Naive thymus-derived CD4-positive, alpha-beta T cell (primary cell): ENCODE measurements at regions not wholly inside any gene's neighbourhood (a gene's known extent, or its start where the extent isn't known, plus 50 kb on each side); places are given as distances from the start of the nearest gene placed in this dataset.
A peak's percentile ranks its signal among the peaks of the same experiment; 100 is the strongest.
"Not testable (repeated sequence)": the region's sequence is repeated elsewhere in the genome, so short reads cannot be mapped to it uniquely, and the experiment has no call there.

Source experiments
- ATAC-seq: fragments of 150-1000 bp; cut with Tn5 transposase; 2 replicates; pipeline ENCODE4 v1.10.0; 2021; ENCODE audit warnings: mild to moderate bottlenecking, moderate library complexity
- CTCF ChIA-PET: fragments of 350-600 bp; sonication (Branson Sonifier 250); formaldehyde crosslinking; loops from one replicate; lab custom pipeline; 2021; ENCODE audit warnings: antibody characterized with exemption; lab: Charles Lee
- POLR2A ChIA-PET: fragments of 350-600 bp; sonication (Branson Sonifier 250); formaldehyde crosslinking; loops from one replicate; lab custom pipeline; 2021; ENCODE audit warnings: antibody characterized with exemption, inconsistent platforms; lab: Charles Lee
- DNase-seq, 9 donors: peaks; one replicate each; pipeline versions ENCODE4 v3.0.0 to v3.0.0-alpha.2; 2020 to 2022; ENCODE audit warnings: mixed read lengths in 1 of 9
- H3K27ac ChIP-seq: one replicate; pipeline ENCODE4 v1.7.0; 2013; ENCODE audit warnings: mild to moderate bottlenecking, low read depth, low read length, moderate library complexity
- H3K27me3 ChIP-seq, 2 donors: one replicate each; pipeline ENCODE4 v1.7.0; 2013; ENCODE audit warnings: low read length in 2 of 2, mild to moderate bottlenecking in 2 of 2, moderate library complexity in 2 of 2; ENCODE audit not compliant: control insufficient read depth in 2 of 2, insufficient read depth in 2 of 2
- H3K36me3 ChIP-seq, 3 experiments: 1 replicate in 2 of 3; 2 replicates in 1 of 3; pipeline ENCODE4 v1.7.0; 2013; ENCODE audit warnings: low read length in 3 of 3, mild to moderate bottlenecking in 3 of 3, moderate library complexity in 1 of 3; ENCODE audit not compliant: insufficient read depth in 3 of 3, control insufficient read depth in 2 of 3
- H3K4me1 ChIP-seq, 2 donors: one replicate each; pipeline ENCODE4 v1.7.0; 2013; ENCODE audit warnings: low read length in 2 of 2, mild to moderate bottlenecking in 2 of 2, moderate library complexity in 1 of 2; ENCODE audit not compliant: control insufficient read depth in 2 of 2, insufficient read depth in 2 of 2
- H3K4me3 ChIP-seq: 2 replicates; pipeline ENCODE4 v1.7.0; 2013; ENCODE audit warnings: mild to moderate bottlenecking, low read length
- H3K9me3 ChIP-seq, 3 experiments: 1 replicate in 2 of 3; 2 replicates in 1 of 3; pipeline ENCODE4 v1.7.0; 2013; ENCODE audit warnings: low read length in 3 of 3; ENCODE audit not compliant: control insufficient read depth in 2 of 3
- H3K27ac Mint-ChIP-seq, 9 donors: one replicate each; pipeline ENCODE4 v1.8.0; 2020 to 2022; ENCODE audit warnings: mixed read lengths in 9 of 9, mild to moderate bottlenecking in 8 of 9, moderate library complexity in 5 of 9, inconsistent platforms in 2 of 9
- H3K27me3 Mint-ChIP-seq, 5 donors: one replicate each; pipeline ENCODE4 v1.8.0; 2021 to 2022; ENCODE audit warnings: mixed read lengths in 5 of 5, mild to moderate bottlenecking in 1 of 5
- H3K36me3 Mint-ChIP-seq, 5 donors: one replicate each; pipeline ENCODE4 v1.8.0; 2020 to 2022; ENCODE audit warnings: mixed read lengths in 5 of 5, mild to moderate bottlenecking in 3 of 5, inconsistent platforms in 1 of 5
- H3K4me1 Mint-ChIP-seq, 7 donors: one replicate each; pipeline ENCODE4 v1.8.0; 2020 to 2022; ENCODE audit warnings: mixed read lengths in 7 of 7, mild to moderate bottlenecking in 3 of 7, inconsistent platforms in 1 of 7
- H3K4me3 Mint-ChIP-seq, 10 donors: one replicate each; pipeline ENCODE4 v1.8.0; 2020 to 2022; ENCODE audit warnings: mild to moderate bottlenecking in 10 of 10, mixed read lengths in 10 of 10, moderate library complexity in 6 of 10, inconsistent platforms in 2 of 10
- H3K9me3 Mint-ChIP-seq, 11 donors: one replicate each; pipeline ENCODE4 v1.8.0; 2020 to 2022; ENCODE audit warnings: mixed read lengths in 11 of 11, mild to moderate bottlenecking in 4 of 11, inconsistent platforms in 1 of 11, moderate library complexity in 1 of 11
- intact Hi-C, 2 donors: fragments of 100-400 bp; cut with micrococcal nuclease; formaldehyde crosslinking; loops; one replicate each; pipeline ENCODE4 v1.15.1; 2023

DNA sequence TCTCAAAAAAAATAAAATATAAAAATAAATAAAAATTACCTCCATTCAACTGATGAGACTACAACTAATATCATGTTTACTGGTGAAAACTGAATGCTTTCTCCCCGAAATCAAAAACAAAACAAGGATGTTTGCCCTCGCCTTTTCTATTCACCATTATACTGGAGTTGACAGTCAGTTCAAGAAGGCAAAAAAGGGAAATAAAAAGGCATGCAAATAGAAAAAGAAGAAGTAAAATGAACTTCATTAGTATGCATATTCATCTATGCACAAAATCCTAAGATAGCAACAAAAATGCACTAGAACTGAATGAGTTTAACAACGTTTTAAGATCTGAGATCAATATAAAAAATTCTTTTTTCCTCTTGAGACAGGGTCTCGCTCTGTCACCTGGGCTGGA, 72.7 kb upstream of the FAM174B start:
- H3K4me1 Mint-ChIP-seq: peaks cover 4 to 20% (median 10%) of the 10 kb centered on the region in 7 donors
- intact Hi-C loops: no loop called here
- Histone ChIP-seq H3K36me3 (no peaks in the 10 kb centered on the region), H3K9me3 (no peaks in the 10 kb centered on the region), H3K27me3 (no peaks in the 10 kb centered on the region), H3K27ac (no peak overlapping the region), H3K4me3 (no peak overlapping the region), H3K4me1 (peaks cover 0 to 5% of the 10 kb centered on the region in 2 donors)
- H3K4me3 Mint-ChIP-seq: no peak overlapping the region
- H3K36me3 Mint-ChIP-seq: peaks cover 0 to 2% (median 0%) of the 10 kb centered on the region in 5 donors
- peaks cover 0 to 17% (median 5%) of the 10 kb centered on the region in 5 donors for H3K27me3 Mint-ChIP-seq
- CTCF ChIA-PET: no interaction called here
- H3K27ac Mint-ChIP-seq: no peak overlapping the region
- no peak for ATAC-seq
- H3K9me3 Mint-ChIP-seq: peaks cover 0 to 3% (median 0%) of the 10 kb centered on the region in 11 donors
- POLR2A ChIA-PET: no interaction called here
- no peak for DNase-seq

DNA sequence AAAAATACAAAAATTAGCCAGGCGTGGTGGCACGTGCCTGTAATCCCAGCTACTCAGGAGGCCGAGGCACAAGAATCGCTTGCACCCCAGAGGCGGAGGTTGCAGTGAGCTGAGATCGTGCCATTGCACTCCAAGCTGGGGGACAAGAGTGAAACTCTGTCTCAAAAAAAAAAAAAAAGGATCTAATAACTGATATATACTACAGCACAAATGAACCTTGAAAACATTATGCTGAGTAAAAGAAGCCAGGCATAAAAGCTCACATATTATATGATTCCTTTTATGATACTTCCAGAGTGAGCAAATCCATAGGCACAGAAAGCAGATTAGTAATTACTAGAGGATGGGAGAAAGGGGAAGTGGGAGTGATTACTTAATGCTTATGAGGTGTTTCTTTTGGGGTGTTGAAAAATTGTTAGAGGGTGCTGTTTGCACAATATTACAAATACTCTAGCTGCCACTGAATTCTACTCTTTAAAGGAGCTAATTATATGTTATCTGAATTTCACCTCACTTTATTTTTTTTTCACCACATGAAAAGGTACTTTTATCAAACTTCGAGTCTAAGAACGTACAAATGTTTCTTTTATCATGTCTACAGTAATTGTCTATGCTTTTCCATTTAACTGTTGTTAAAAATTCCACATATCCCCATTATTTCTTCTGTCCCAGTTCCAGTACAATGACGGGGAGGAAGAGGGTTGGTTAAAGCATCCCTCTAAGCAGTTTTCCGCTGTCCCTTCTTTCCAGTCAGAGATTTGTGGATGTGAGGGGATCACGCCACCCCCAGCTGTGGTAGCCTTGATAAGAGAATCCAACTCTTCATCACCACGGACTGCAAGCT, 77.7 kb upstream of the FAM174B start:
- CTCF ChIA-PET: interaction anchor here (0.6 to 1.5 kb wide), 2 partner anchors 14 to 64 kb away, joined by 3 to 4 read pairs; no protein-coding TSS in a partner anchor
- Mint-ChIP-seq H3K36me3 (no peaks in the 10 kb centered on the region), H3K4me3 (peak overlapping the region; percentile 65 to 95 (median 90)), H3K27ac (peak overlapping the region in 5 of 9 donors; percentile 49 to 82 (median 73)), H3K27me3 (peaks cover 0 to 35% (median 10%) of the 10 kb centered on the region in 5 donors), H3K9me3 (peaks cover 0 to 2% (median 0%) of the 10 kb centered on the region in 11 donors), H3K4me1 (peaks cover 0 to 18% (median 12%) of the 10 kb centered on the region in 7 donors)
- ATAC-seq (no peak), DNase-seq (no peak)
- Histone ChIP-seq H3K9me3 (no peaks in the 10 kb centered on the region), H3K4me3 (peak overlapping the region; percentile 58), H3K4me1 (peaks cover 0 to 3% of the 10 kb centered on the region in 2 donors), H3K27me3 (no peaks in the 10 kb centered on the region), H3K36me3 (no peaks in the 10 kb centered on the region), H3K27ac (no peak overlapping the region)
- intact Hi-C loops: no loop called here
- POLR2A ChIA-PET: no interaction called here

DNA sequence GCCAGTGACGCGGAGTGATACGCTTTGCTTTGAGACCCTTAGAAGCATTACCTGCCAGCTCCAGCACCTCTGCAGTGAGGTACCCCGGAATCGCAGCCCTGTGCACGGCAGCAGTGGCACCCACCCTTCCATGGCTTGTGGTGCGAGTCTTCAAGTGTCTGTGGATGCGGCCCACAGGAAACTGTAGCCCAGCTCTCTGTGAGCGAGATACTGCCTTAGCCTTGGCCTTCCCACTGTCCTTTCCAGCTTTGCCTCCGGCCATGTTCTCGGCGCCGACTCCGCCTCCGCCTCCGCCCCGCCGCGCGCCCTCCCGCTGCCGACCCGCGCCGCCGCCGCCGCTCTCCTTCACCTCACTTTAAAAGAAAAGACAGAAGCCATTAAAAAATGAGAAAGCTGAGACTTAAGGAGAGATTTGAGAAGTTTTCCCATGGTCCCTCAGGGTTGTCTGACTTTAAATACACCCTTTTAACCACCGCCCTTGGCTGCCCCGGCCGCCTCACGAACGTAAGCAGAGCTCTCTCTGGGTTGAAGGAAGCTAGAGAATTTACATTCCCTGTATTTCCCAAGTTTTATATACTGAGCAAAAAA, 78.5 kb upstream of the FAM174B start:
- intact Hi-C loops: no loop called here
- Histone ChIP-seq H3K4me1 (peaks cover 0 to 3% of the 10 kb centered on the region in 2 donors), H3K4me3 (peak overlapping the region; percentile 58), H3K27ac (no peak overlapping the region), H3K9me3 (no peaks in the 10 kb centered on the region), H3K36me3 (no peaks in the 10 kb centered on the region), H3K27me3 (no peaks in the 10 kb centered on the region)
- Mint-ChIP-seq H3K27ac (peak overlapping the region in 8 of 9 donors; percentile 33 to 82 (median 72)), H3K4me3 (peak overlapping the region; percentile 83 to 95 (median 90)), H3K4me1 (peaks cover 0 to 18% (median 12%) of the 10 kb centered on the region in 7 donors), H3K36me3 (no peaks in the 10 kb centered on the region), H3K27me3 (peaks cover 0 to 32% (median 10%) of the 10 kb centered on the region in 5 donors), H3K9me3 (peaks cover 0 to 2% (median 0%) of the 10 kb centered on the region in 11 donors)
- CTCF ChIA-PET: interaction anchor here (0.9 to 1.5 kb wide), 2 partner anchors 10 to 63 kb away, joined by 4 read pairs; no protein-coding TSS in a partner anchor
- ATAC-seq (no peak), DNase-seq (peak in 5 of 9 donors; percentile 14 to 36 (median 30))
- POLR2A ChIA-PET: no interaction called here

DNA sequence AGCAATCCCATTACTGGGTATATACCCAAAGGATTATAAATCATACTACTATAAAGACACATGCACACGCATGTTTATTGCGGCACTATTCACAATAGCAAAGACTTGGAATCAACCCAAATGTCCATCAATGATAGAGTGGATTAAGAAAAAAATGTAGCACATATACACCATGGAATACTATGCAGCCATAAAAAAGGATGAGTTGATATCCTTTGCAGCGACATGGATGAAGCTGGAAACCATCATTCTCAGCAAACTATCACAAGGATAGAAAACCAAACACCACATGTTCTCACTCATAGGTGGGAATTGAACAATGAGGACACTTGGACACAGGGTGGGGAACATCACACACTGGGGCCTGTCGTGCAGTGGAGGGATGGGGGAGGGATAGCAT, 83.7 kb upstream of the FAM174B start:
- H3K9me3 Mint-ChIP-seq, H3K9me3 ChIP-seq, intact Hi-C loops, H3K4me1 ChIP-seq, H3K36me3 Mint-ChIP-seq, ATAC-seq, H3K4me3 ChIP-seq, H3K36me3 ChIP-seq, CTCF ChIA-PET, DNase-seq, H3K27me3 ChIP-seq, H3K4me3 Mint-ChIP-seq, H3K27ac ChIP-seq, H3K4me1 Mint-ChIP-seq, H3K27ac Mint-ChIP-seq, POLR2A ChIA-PET: not testable (repeated sequence)
- H3K27me3 Mint-ChIP-seq: peaks cover 0 to 20% (median 7%) of the 10 kb centered on the region in 5 donors

DNA sequence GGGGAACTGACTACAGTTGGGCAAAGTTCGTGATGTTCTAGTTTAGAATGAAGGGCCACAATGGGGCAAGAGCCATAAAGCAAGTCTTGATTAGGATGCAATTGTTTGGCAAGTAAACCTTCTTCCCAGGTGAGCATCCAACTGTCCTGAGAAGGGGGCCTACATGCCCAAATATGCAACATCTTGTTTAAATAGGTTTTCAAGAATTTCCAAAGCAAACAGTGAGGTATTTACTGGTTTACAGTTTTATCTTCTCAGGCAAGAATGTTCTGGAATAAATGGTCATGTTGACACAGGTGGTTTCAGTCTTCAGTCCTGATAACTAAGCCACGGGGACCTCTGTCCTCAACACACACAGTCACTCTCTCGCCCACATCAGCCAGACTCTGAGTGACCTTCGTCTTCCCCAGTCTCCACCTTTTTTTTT, 90.3 kb upstream of the FAM174B start:
- H3K4me1 ChIP-seq: no peaks in the 10 kb centered on the region
- intact Hi-C loops: no loop called here
- no peak for ATAC-seq
- no peak for DNase-seq
- Mint-ChIP-seq H3K4me3 (no peak overlapping the region), H3K36me3 (peaks cover 0 to 6% (median 0%) of the 10 kb centered on the region in 5 donors), H3K9me3 (no peaks in the 10 kb centered on the region), H3K27me3 (peaks cover 0 to 4% (median 0%) of the 10 kb centered on the region in 5 donors), H3K27ac (no peak overlapping the region), H3K4me1 (no peaks in the 10 kb centered on the region)
- H3K27ac ChIP-seq: no peak overlapping the region
- no peak overlapping the region for H3K4me3 ChIP-seq
- CTCF ChIA-PET: no interaction called here
- POLR2A ChIA-PET: no interaction called here
- H3K27me3 ChIP-seq: no peaks in the 10 kb centered on the region
- no peaks in the 10 kb centered on the region for H3K9me3 ChIP-seq
- no peaks in the 10 kb centered on the region for H3K36me3 ChIP-seq

DNA sequence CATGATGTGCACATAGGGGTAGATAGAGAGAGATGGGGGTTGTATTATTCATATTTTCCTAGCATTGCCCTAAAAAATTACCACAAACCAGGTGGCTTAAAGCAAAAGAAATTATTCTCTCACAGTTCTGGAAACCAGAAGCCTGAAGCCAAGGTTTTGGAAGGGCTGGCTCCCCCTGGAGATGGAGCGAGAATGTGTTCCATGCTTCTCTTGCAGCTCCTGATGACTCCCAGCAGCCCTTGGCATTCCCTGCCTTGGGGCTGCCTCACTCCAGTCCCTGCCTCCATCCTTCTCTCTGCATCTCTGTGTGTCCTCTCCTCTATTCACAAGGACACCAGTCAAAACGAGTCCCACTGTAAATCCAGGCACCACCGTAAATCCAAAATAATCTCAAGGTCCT, 91.5 kb upstream of the FAM174B start:
- Histone ChIP-seq H3K27ac (no peak overlapping the region), H3K4me1 (no peaks in the 10 kb centered on the region), H3K4me3 (no peak overlapping the region), H3K27me3 (no peaks in the 10 kb centered on the region), H3K9me3 (no peaks in the 10 kb centered on the region), H3K36me3 (no peaks in the 10 kb centered on the region)
- POLR2A ChIA-PET: no interaction called here
- H3K4me1 Mint-ChIP-seq: no peaks in the 10 kb centered on the region
- H3K9me3 Mint-ChIP-seq: no peaks in the 10 kb centered on the region
- intact Hi-C loops: no loop called here
- H3K4me3 Mint-ChIP-seq: no peak overlapping the region
- H3K36me3 Mint-ChIP-seq: peaks cover 0 to 6% (median 0%) of the 10 kb centered on the region in 5 donors
- H3K27me3 Mint-ChIP-seq: peaks cover 0 to 4% (median 0%) of the 10 kb centered on the region in 5 donors
- CTCF ChIA-PET: no interaction called here
- no peak for ATAC-seq
- no peak overlapping the region for H3K27ac Mint-ChIP-seq
- DNase-seq: no peak
